ENCODE measurements at regions not wholly inside any gene's neighbourhood (a gene's known extent, or its start where the extent isn't known, plus 50 kb on each side); places are given as distances from the start of the nearest gene placed in this dataset.

- Histone ChIP-seq H2AFZ (ENCODE audit: low read depth, low read length) (peak overlapping the region; percentile 48), H3K27ac (ENCODE audit: low read length) (no peak overlapping the region), H4K20me1 (ENCODE audit: insufficient read depth) (no peaks in the 10 kb centered on the region), H3F3A (ENCODE audit: insufficient read depth, low read length, poor library complexity, severe bottlenecking) (no peaks in the 10 kb centered on the region), H3K79me2 (replicated peaks; ENCODE audit: insufficient read depth, low read length) (no peaks in the 10 kb centered on the region), H3K27me3 (ENCODE audit: insufficient read depth, low read depth, low read length) (no peaks in the 10 kb centered on the region), H3K9me3 (ENCODE audit: low read length) (no peaks in the 10 kb centered on the region), H3K4me3 (ENCODE audit: low read length) (no peak overlapping the region), H3K4me2 (ENCODE audit: low read length) (no peak overlapping the region), H3K9me2 (ENCODE audit: insufficient read depth, low read length) (no peaks in the 10 kb centered on the region), H3K9ac (ENCODE audit: low read length) (peak overlapping the region; percentile 2), H3K36me3 (ENCODE audit: insufficient read depth, low read length) (no peaks in the 10 kb centered on the region)
- TF ChIP-seq RAD21 (conservative IDR thresholded peaks at IDR 0.05) (no peak), EZH2 (IDR thresholded peaks at IDR 0.05; ENCODE audit: borderline replicate concordance, insufficient read depth, low read length, poor library complexity, severe bottlenecking) (no peak), SMC3 (conservative IDR thresholded peaks at IDR 0.05; ENCODE audit: poor library complexity) (no peak), TAF1 (IDR thresholded peaks at IDR 0.05; ENCODE audit: low read depth) (no peak), POLR2AphosphoS5 (IDR thresholded peaks at IDR 0.05) (no peak), CTCF (IDR thresholded peaks at IDR 0.05; ENCODE audit: poor library complexity, severe bottlenecking) (no peak)
Observed at GRCh38 chr2:47274054-47274782, 94.9 kb upstream of the EPCAM start.

GRCh38 chr2:47272905-47273758 is 96.0 kb upstream of the EPCAM start:
- Histone ChIP-seq H3K36me3 (ENCODE audit: insufficient read depth, low read length) (no peaks in the 10 kb centered on the region), H4K20me1 (ENCODE audit: insufficient read depth) (no peaks in the 10 kb centered on the region), H3K9me2 (ENCODE audit: insufficient read depth, low read length) (no peaks in the 10 kb centered on the region), H3K4me2 (ENCODE audit: low read length) (no peak overlapping the region), H3K4me3 (ENCODE audit: low read length) (no peak overlapping the region), H3K27ac (ENCODE audit: low read length) (no peak overlapping the region), H3K9ac (ENCODE audit: low read length) (no peak overlapping the region), H3K27me3 (ENCODE audit: insufficient read depth, low read depth, low read length) (no peaks in the 10 kb centered on the region), H3K9me3 (ENCODE audit: low read length) (no peaks in the 10 kb centered on the region), H2AFZ (ENCODE audit: low read depth, low read length) (no peak overlapping the region), H3K79me2 (replicated peaks; ENCODE audit: insufficient read depth, low read length) (no peaks in the 10 kb centered on the region), H3F3A (ENCODE audit: insufficient read depth, low read length, poor library complexity, severe bottlenecking) (no peaks in the 10 kb centered on the region)
- no peak for TF ChIP-seq EP300 (conservative IDR thresholded peaks at IDR 0.05; ENCODE audit: poor library complexity, severe bottlenecking)
- no peak for TF ChIP-seq CTCF (IDR thresholded peaks at IDR 0.05; ENCODE audit: poor library complexity, severe bottlenecking)
- no peak for TF ChIP-seq POLR2AphosphoS5 (IDR thresholded peaks at IDR 0.05)
- TF ChIP-seq REST (IDR thresholded peaks at IDR 0.05; ENCODE audit: borderline replicate concordance), result no peak
- no peak for TF ChIP-seq SMC3 (conservative IDR thresholded peaks at IDR 0.05; ENCODE audit: poor library complexity)
- no peak for TF ChIP-seq RAD21 (conservative IDR thresholded peaks at IDR 0.05)
- TF ChIP-seq TAF1 (IDR thresholded peaks at IDR 0.05; ENCODE audit: low read depth), result no peak
- no peak for TF ChIP-seq MXI1 (conservative IDR thresholded peaks at IDR 0.05; ENCODE audit: poor library complexity, severe bottlenecking)
- TF ChIP-seq EZH2 (IDR thresholded peaks at IDR 0.05; ENCODE audit: borderline replicate concordance, insufficient read depth, low read length, poor library complexity, severe bottlenecking), result no peak

Measured in neural cell (in vitro differentiated cells).